ENCODE measurements at regions not wholly inside any gene's neighbourhood (a gene's known extent, or its start where the extent isn't known, plus 50 kb on each side); places are given as distances from the start of the nearest gene placed in this dataset.

GRCh38 chr6:19463925-19464324 is 373.2 kb upstream of the ID4 start:
- Histone ChIP-seq H3K4me2 (ENCODE audit: low read length) (no peak overlapping the region), H3K9ac (ENCODE audit: low read length) (no peak overlapping the region), H2AFZ (ENCODE audit: low read depth, low read length, poor library complexity, severe bottlenecking) (no peak overlapping the region), H3K36me3 (ENCODE audit: control insufficient read depth in 1 of 2, insufficient read depth in 2 of 2, low read length in 2 of 2) (no peaks in the 10 kb centered on the region), H3K4me3 (replicated peaks in 1 of 2; ENCODE audit: low read depth in 1 of 2, low read length in 2 of 2) (no peak overlapping the region), H3K27me3 (ENCODE audit: insufficient read depth, low read length) (no peaks in the 10 kb centered on the region), H3K9me2 (ENCODE audit: insufficient read depth) (no peaks in the 10 kb centered on the region), H3K9me3 (ENCODE audit: control insufficient read depth in 1 of 2, insufficient read depth in 1 of 2, low read depth in 1 of 2, low read length in 2 of 2) (no peaks in the 10 kb centered on the region), H3K27ac (ENCODE audit: low read depth, low read length) (no peak overlapping the region), H3K79me2 (ENCODE audit: insufficient read depth, low read length) (no peaks in the 10 kb centered on the region), H4K20me1 (ENCODE audit: insufficient read depth) (no peaks in the 10 kb centered on the region), H3K4me1 (ENCODE audit: control insufficient read depth in 1 of 2, insufficient read depth in 2 of 2, low read length in 2 of 2) (peaks cover 0 to 5% of the 10 kb centered on the region in 2 experiments; a peak in 1 of 4 replicates)
- DNase-seq (ENCODE audit: low read depth, low spot score): no peak
- TF ChIP-seq YY1 (IDR thresholded peaks at IDR 0.05; ENCODE audit: extremely low read depth, insufficient replicate concordance, low read depth, low read length): no peak
- no peak for TF ChIP-seq EZH2 (IDR thresholded peaks at IDR 0.05)
- TF ChIP-seq JUND (IDR thresholded peaks at IDR 0.05): no peak
- no peak for TF ChIP-seq EZH2phosphoT487 (IDR thresholded peaks at IDR 0.05; ENCODE audit: borderline replicate concordance)
- TF ChIP-seq ATF3 (IDR thresholded peaks at IDR 0.05): no peak
- TF ChIP-seq RAD21 (IDR thresholded peaks at IDR 0.05; ENCODE audit: low read depth): no peak
- POLR2A ChIA-PET: no interaction called here
- CTCF ChIA-PET: no interaction called here
- ATAC-seq: no peak
- intact Hi-C loops (cut with micrococcal nuclease): no loop called here
- BruUV-seq (replicated peaks): no TSS peak
- RAD21 ChIA-PET (ENCODE audit: low non-redundant PET in 1 of 2, low total read pairs in 2 of 2, uncharacterized antibody in 2 of 2, unreplicated experiment in 2 of 2): no interaction called here

- DNase-seq (ENCODE audit: low read depth, low spot score) (no peak), ATAC-seq (no peak)
- Histone ChIP-seq H3K9me3 (ENCODE audit: control insufficient read depth in 1 of 2, insufficient read depth in 1 of 2, low read depth in 1 of 2, low read length in 2 of 2) (no peaks in the 10 kb centered on the region), H3K27ac (ENCODE audit: low read depth, low read length) (no peak overlapping the region; the same call in 1 of the 2 replicates), H4K20me1 (ENCODE audit: insufficient read depth) (no peaks in the 10 kb centered on the region), H3K36me3 (ENCODE audit: control insufficient read depth in 1 of 2, insufficient read depth in 2 of 2, low read length in 2 of 2) (no peaks in the 10 kb centered on the region), H3K4me3 (replicated peaks in 1 of 2; ENCODE audit: low read depth in 1 of 2, low read length in 2 of 2) (no peak overlapping the region), H3K9me2 (ENCODE audit: insufficient read depth) (no peaks in the 10 kb centered on the region), H3K27me3 (ENCODE audit: insufficient read depth, low read length) (no peaks in the 10 kb centered on the region), H3K9ac (ENCODE audit: low read length) (no peak overlapping the region), H3K4me1 (ENCODE audit: control insufficient read depth in 1 of 2, insufficient read depth in 2 of 2, low read length in 2 of 2) (peaks cover 0 to 5% of the 10 kb centered on the region in 2 experiments; a peak in 1 of 4 replicates), H3K4me2 (ENCODE audit: low read length) (no peak overlapping the region), H3K79me2 (ENCODE audit: insufficient read depth, low read length) (no peaks in the 10 kb centered on the region), H2AFZ (ENCODE audit: low read depth, low read length, poor library complexity, severe bottlenecking) (no peak overlapping the region)
- no TSS peak for BruUV-seq (replicated peaks)
- TF ChIP-seq POLR2A (IDR thresholded peaks at IDR 0.05; ENCODE audit: borderline replicate concordance, extremely low read depth, insufficient read depth, insufficient read length): no peak
- TF ChIP-seq ELF1 (IDR thresholded peaks at IDR 0.05; ENCODE audit: borderline replicate concordance, low read depth): no peak
- TF ChIP-seq YY1 (IDR thresholded peaks at IDR 0.05; ENCODE audit: extremely low read depth, insufficient replicate concordance, low read depth, low read length): no peak
- TF ChIP-seq TCF7L2 (IDR thresholded peaks at IDR 0.05; ENCODE audit: borderline replicate concordance, extremely low read depth, insufficient read depth, insufficient read length): no peak
- no peak for TF ChIP-seq SIN3A (IDR thresholded peaks at IDR 0.05; ENCODE audit: low read depth)
- TF ChIP-seq CEBPB (IDR thresholded peaks at IDR 0.05; ENCODE audit: low read depth): no peak
- no peak for TF ChIP-seq REST (IDR thresholded peaks at IDR 0.05; ENCODE audit: low read depth)
- RAD21 ChIA-PET (ENCODE audit: low non-redundant PET in 1 of 2, low total read pairs in 2 of 2, uncharacterized antibody in 2 of 2, unreplicated experiment in 2 of 2): no interaction called here
- intact Hi-C loops (cut with micrococcal nuclease): no loop called here
- POLR2A ChIA-PET: no interaction called here
- CTCF ChIA-PET: no interaction called here
Observed at GRCh38 chr6:19465256-19465655, 371.9 kb upstream of the ID4 start.
